Mammary epithelial cell (primary cell): ENCODE measurements at regions not wholly inside any gene's neighbourhood (a gene's known extent, or its start where the extent isn't known, plus 50 kb on each side); places are given as distances from the start of the nearest gene placed in this dataset.

Experiments used
- CTCF ChIP-seq, 2 donors: IDR thresholded peaks in 1 of 2; conservative IDR thresholded peaks in 1 of 2; 2 replicates each; pipeline ENCODE4 v1.5.1; 2011 to 2012; ENCODE audit warnings: inconsistent platforms in 2 of 2, low read length in 2 of 2, mild to moderate bottlenecking in 2 of 2, control low read depth in 1 of 2, low read depth in 1 of 2; ENCODE audit not compliant: insufficient read depth in 1 of 2; ENCODE audit errors: extremely low read depth in 1 of 2
- EZH2 ChIP-seq: IDR thresholded peaks from 2 replicates; pipeline ENCODE4 v1.6.1; 2012; ENCODE audit warnings: low read length, inconsistent platforms, borderline replicate concordance

- TF ChIP-seq CTCF (conservative IDR thresholded peaks at IDR 0.05 in 1 of 2, IDR thresholded peaks at IDR 0.05 in 1 of 2; ENCODE audit: extremely low read depth in 1 of 2, insufficient read depth in 1 of 2, low read depth in 1 of 2, low read length in 2 of 2) (no peak), EZH2 (no peak)
These were observed 67.5 kb upstream of the GTSF1L start for GRCh38 chr20:43794326-43794725.
